AG10803 (cell line): ENCODE measurements at regions not wholly inside any gene's neighbourhood (a gene's known extent, or its start where the extent isn't known, plus 50 kb on each side); places are given as distances from the start of the nearest gene placed in this dataset.
A peak's percentile ranks its signal among the peaks of the same experiment; 100 is the strongest.

Source experiments
- DNase-seq: peaks from one replicate; pipeline ENCODE4 v3.0.0; 2010; ENCODE audit warnings: low read depth
- H3K4me3 ChIP-seq: 2 replicates; pipeline ENCODE4 v1.5.1; 2011; ENCODE audit warnings: mild to moderate bottlenecking, low read length, control low read depth
- TF ChIP-seq, protein P1 (sequence below): conservative IDR thresholded peaks from 2 replicates; pipeline ENCODE4 v1.5.1; 2011; ENCODE audit warnings: mild to moderate bottlenecking, low read length, control low read depth, inconsistent platforms

GRCh38 chr1:115467790-115468189, 129.7 kb upstream of the NGF start:
- TF ChIP-seq, protein P1, sequence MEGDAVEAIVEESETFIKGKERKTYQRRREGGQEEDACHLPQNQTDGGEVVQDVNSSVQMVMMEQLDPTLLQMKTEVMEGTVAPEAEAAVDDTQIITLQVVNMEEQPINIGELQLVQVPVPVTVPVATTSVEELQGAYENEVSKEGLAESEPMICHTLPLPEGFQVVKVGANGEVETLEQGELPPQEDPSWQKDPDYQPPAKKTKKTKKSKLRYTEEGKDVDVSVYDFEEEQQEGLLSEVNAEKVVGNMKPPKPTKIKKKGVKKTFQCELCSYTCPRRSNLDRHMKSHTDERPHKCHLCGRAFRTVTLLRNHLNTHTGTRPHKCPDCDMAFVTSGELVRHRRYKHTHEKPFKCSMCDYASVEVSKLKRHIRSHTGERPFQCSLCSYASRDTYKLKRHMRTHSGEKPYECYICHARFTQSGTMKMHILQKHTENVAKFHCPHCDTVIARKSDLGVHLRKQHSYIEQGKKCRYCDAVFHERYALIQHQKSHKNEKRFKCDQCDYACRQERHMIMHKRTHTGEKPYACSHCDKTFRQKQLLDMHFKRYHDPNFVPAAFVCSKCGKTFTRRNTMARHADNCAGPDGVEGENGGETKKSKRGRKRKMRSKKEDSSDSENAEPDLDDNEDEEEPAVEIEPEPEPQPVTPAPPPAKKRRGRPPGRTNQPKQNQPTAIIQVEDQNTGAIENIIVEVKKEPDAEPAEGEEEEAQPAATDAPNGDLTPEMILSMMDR = no peak
- no peak for DNase-seq
- no peak overlapping the region for H3K4me3 ChIP-seq

DNA sequence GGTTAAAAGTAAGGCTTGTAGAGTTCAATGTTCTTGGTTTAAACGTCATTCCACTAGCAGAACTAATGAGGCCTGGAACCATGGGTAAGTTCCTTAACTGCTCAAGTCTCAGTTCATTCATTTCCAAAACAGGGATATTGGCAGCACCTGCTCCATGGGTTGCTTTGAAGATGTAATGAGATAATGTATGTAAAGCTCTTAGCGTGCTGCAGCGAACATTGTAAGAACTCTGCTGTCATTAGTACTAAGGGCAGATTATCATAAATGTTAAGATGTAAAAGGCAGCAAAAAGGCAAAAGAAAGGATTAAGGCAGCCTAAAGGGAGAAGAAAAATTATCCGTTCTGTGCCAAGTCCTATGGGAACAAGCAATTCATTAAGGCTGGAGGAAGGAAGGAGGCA, 129.1 kb upstream of the NGF start:
- H3K4me3 ChIP-seq = no peak overlapping the region
- DNase-seq = no peak
- TF ChIP-seq, protein P1 = no peak

DNA sequence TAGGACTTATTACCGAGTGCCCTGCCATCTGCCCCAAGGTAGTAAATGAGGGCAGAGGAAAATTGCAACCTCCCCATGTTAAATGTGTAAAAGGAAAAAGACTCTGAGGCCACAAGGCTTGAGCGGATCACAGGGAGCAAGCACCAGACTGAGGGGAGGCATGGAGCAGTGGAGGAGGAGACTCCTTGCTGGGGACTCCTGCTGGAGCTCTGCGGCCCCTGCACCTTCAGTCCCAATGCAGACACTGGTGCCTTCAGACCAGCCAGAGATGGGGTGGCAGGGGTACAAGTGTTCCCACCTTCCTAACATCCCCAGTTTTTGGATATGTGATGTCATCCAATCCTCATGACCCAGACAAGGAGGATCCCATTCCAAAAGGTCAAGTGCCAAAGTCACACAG, 128.4 kb upstream of the NGF start:
- TF ChIP-seq, protein P1 = peak; percentile 21; the same call in 1 of the 2 replicates
- DNase-seq = no peak
- H3K4me3 ChIP-seq = no peak overlapping the region

DNA sequence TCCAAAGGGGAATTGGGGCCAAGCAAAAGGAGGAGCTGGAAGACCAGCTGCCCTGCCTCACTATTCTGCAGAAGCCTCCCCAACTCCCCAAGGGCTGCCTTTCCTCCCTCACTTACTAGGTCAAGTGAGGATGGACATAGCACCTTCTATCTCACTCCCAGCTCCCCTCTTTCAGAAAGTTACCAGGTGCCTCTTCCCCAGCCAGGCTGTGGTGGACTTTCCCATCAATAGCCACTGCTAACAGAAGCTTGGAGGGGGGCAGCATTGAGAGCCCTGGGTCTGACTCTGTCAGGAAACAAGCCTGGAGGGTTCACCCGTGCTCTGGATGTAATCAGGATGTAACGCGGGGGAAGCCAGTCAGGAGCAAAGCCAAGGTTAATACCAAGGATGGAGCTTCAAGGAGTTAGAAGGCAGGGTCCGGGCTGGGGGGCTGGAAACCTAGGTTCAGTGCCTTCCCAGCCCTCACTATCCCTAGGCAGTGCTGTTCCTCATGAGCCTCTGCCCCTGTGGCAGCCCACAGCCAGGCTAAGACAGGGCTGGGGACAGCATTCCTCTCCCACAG, 127.8 kb upstream of the NGF start:
- DNase-seq = no peak
- TF ChIP-seq, protein P1 = no peak
- H3K4me3 ChIP-seq = no peak overlapping the region

DNA sequence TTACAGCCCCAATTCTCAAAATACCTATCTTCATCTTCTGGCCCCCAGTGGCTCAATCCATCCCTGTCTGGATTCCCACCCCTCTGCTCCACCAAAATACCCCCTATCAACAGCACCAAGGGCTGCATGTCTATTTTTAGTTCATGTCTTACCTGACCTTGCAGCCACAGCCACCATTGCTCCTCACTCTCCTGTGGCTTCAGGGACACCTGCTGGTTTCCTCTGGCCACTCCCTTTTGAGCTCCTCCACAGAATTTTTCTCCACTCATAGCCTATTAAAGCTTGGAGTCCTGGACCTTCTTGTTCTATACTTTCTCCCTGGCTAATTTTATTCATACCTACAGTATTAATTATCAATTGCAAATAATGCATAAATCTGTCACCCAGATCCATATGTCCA, 125.3 kb upstream of the NGF start:
- DNase-seq = no peak
- TF ChIP-seq, protein P1 = no peak
- no peak overlapping the region for H3K4me3 ChIP-seq

GRCh38 chr1:115462566-115463076, 124.6 kb upstream of the NGF start:
- no peak overlapping the region for H3K4me3 ChIP-seq
- DNase-seq = no peak
- TF ChIP-seq, protein P1 = no peak

- TF ChIP-seq, protein P1 = no peak; the same call in 1 of the 2 replicates
- no peak for DNase-seq
- H3K4me3 ChIP-seq = no peak overlapping the region
Observed at GRCh38 chr1:115461526-115461925, 123.5 kb upstream of the NGF start.
